ENCODE measurements at regions not wholly inside any gene's neighbourhood (a gene's known extent, or its start where the extent isn't known, plus 50 kb on each side); places are given as distances from the start of the nearest gene placed in this dataset.
"Not testable (repeated sequence)": the region's sequence is repeated elsewhere in the genome, so short reads cannot be mapped to it uniquely, and the experiment has no call there.

GRCh38 chr13:68667863-68668262 lies 1437.7 kb upstream of the PCDH9 start:
- DNase-seq (ENCODE audit: low read depth, low spot score): no peak

- no peak for DNase-seq (ENCODE audit: low read depth, low spot score)
These were observed 1436.8 kb upstream of the PCDH9 start for GRCh38 chr13:68666774-68667397.

GRCh38 chr13:68645814-68646213 lies 1415.7 kb upstream of the PCDH9 start:
- DNase-seq (ENCODE audit: low read depth, low spot score): no peak

- no peak for DNase-seq (ENCODE audit: low read depth, low spot score)
These were observed 1414.5 kb upstream of the PCDH9 start for GRCh38 chr13:68644611-68645010.

- DNase-seq (ENCODE audit: low read depth, low spot score): no peak
These were observed 1406.6 kb upstream of the PCDH9 start for GRCh38 chr13:68636784-68637183.

- no peak for DNase-seq (ENCODE audit: low read depth, low spot score)
These were observed 1398.9 kb upstream of the PCDH9 start for GRCh38 chr13:68628994-68629393.

GRCh38 chr13:68627379-68627778 lies 1397.2 kb upstream of the PCDH9 start:
- DNase-seq (ENCODE audit: low read depth, low spot score): no peak

GRCh38 chr13:68616600-68617222 lies 1386.6 kb upstream of the PCDH9 start:
- DNase-seq (ENCODE audit: low read depth, low spot score): no peak

GRCh38 chr13:68609661-68610060 lies 1379.5 kb upstream of the PCDH9 start:
- no peak for DNase-seq (ENCODE audit: low read depth, low spot score)

- no peak for DNase-seq (ENCODE audit: low read depth, low spot score)
These were observed 1378.0 kb upstream of the PCDH9 start for GRCh38 chr13:68608147-68608546.

GRCh38 chr13:68597641-68598040 lies 1367.5 kb upstream of the PCDH9 start:
- DNase-seq (ENCODE audit: low read depth, low spot score): no peak

GRCh38 chr13:68588623-68589022 lies 1358.5 kb upstream of the PCDH9 start:
- no peak for DNase-seq (ENCODE audit: low read depth, low spot score)

- no peak for DNase-seq (ENCODE audit: low read depth, low spot score)
These were observed 1354.6 kb upstream of the PCDH9 start for GRCh38 chr13:68584776-68585175.

GRCh38 chr13:68574053-68574452 lies 1343.9 kb upstream of the PCDH9 start:
- DNase-seq (ENCODE audit: low read depth, low spot score): no peak

- DNase-seq (ENCODE audit: low read depth, low spot score): no peak
These were observed 1321.8 kb upstream of the PCDH9 start for GRCh38 chr13:68551701-68552522.

- DNase-seq (ENCODE audit: low read depth, low spot score): no peak
These were observed 1320.2 kb upstream of the PCDH9 start for GRCh38 chr13:68550330-68550729.

GRCh38 chr13:68540244-68540643 lies 1310.1 kb upstream of the PCDH9 start:
- DNase-seq (ENCODE audit: low read depth, low spot score): no peak

GRCh38 chr13:68535329-68535728 lies 1305.2 kb upstream of the PCDH9 start:
- DNase-seq (ENCODE audit: low read depth, low spot score): no peak

- DNase-seq (ENCODE audit: low read depth, low spot score): not testable (repeated sequence)
These were observed 1297.0 kb upstream of the PCDH9 start for GRCh38 chr13:68527167-68527566.

GRCh38 chr13:68523838-68524424 lies 1293.8 kb upstream of the PCDH9 start:
- no peak for DNase-seq (ENCODE audit: low read depth, low spot score)

- no peak for DNase-seq (ENCODE audit: low read depth, low spot score)
These were observed 1292.0 kb upstream of the PCDH9 start for GRCh38 chr13:68522184-68522583.
